ENCODE measurements at regions not wholly inside any gene's neighbourhood (a gene's known extent, or its start where the extent isn't known, plus 50 kb on each side); places are given as distances from the start of the nearest gene placed in this dataset.

- Histone ChIP-seq H3K27ac (ENCODE audit: insufficient read depth in 1 of 2, low read depth in 1 of 2, low read length in 2 of 2, poor library complexity in 1 of 2, severe bottlenecking in 2 of 2) (no peak overlapping the region), H3K36me3 (ENCODE audit: control insufficient read depth in 4 of 4, insufficient read depth in 4 of 4, low read length in 3 of 4) (no peaks in the 10 kb centered on the region), H3K27me3 (replicated peaks in 2 of 5; ENCODE audit: control insufficient read depth in 4 of 5, insufficient read depth in 5 of 5, low read length in 4 of 5) (no peaks in the 10 kb centered on the region), H3K4me3 (ENCODE audit: control insufficient read depth in 1 of 7, extremely low read depth in 1 of 7, insufficient read depth in 4 of 7, low read depth in 2 of 7, low read length in 6 of 7) (no peak overlapping the region), H3K4me1 (ENCODE audit: control extremely low read depth in 1 of 4, control insufficient read depth in 4 of 4, insufficient read depth in 4 of 4, low read length in 3 of 4) (no peaks in the 10 kb centered on the region), H3K9me3 (ENCODE audit: control extremely low read depth in 1 of 5, control insufficient read depth in 4 of 5, insufficient read depth in 2 of 5, low read depth in 1 of 5, low read length in 4 of 5) (peaks cover 0 to 3% (median 0%) of the 10 kb centered on the region in 5 experiments)
- no peak for DNase-seq
- ChIA-PET POLR2A (no interaction called here), CTCF (no interaction called here)
- WGBS (ENCODE audit: insufficient coverage) = 80% methylated on average over 3 of the region's 7 CpGs
These were observed 182.0 kb downstream of the TENT5D start for GRCh38 chrX:80602036-80602860.

Data from common myeloid progenitor, CD34-positive (primary cell).